GM23338 (cell line): ENCODE measurements at regions not wholly inside any gene's neighbourhood (a gene's known extent, or its start where the extent isn't known, plus 50 kb on each side); places are given as distances from the start of the nearest gene placed in this dataset.
A peak's percentile ranks its signal among the peaks of the same experiment; 100 is the strongest.

Experiments used
- ATAC-seq: fragments of 200-7000 bp; cut with Tn5 transposase; 3 replicates; pipeline ENCODE4 v1.9.1; 2020
- DNase-seq: peaks from one replicate; pipeline ENCODE4 v3.0.0-alpha.2; 2015; ENCODE audit warnings: low spot score
- H2AFZ ChIP-seq: fragments of 200-600 bp; sonication (generic); 2 replicates; pipeline ENCODE4 v1.8.0; 2016; ENCODE audit warnings: antibody characterized with exemption, mild to moderate bottlenecking, moderate library complexity
- H3F3A ChIP-seq: fragments of 200-600 bp; sonication (generic); replicated peaks from 2 replicates; pipeline ENCODE4 v1.8.0; 2017; ENCODE audit warnings: antibody characterized with exemption, mixed run types, low read depth
- H3K27ac ChIP-seq: fragments of 200-600 bp; sonication (generic); 2 replicates; pipeline ENCODE4 v1.6.1; 2016; ENCODE audit warnings: low read depth
- H3K27me3 ChIP-seq: fragments of 200-600 bp; sonication (generic); 2 replicates; pipeline ENCODE4 v1.8.0; 2016; ENCODE audit warnings: mild to moderate bottlenecking, mixed run types, moderate library complexity; ENCODE audit not compliant: insufficient read depth
- H3K36me3 ChIP-seq: fragments of 200-600 bp; sonication (generic); 2 replicates; pipeline ENCODE4 v1.8.0; 2016; ENCODE audit warnings: mild to moderate bottlenecking; ENCODE audit not compliant: insufficient read depth
- H3K4me1 ChIP-seq: fragments of 200-600 bp; sonication (generic); 2 replicates; pipeline ENCODE4 v1.8.0; 2016; ENCODE audit warnings: mild to moderate bottlenecking, moderate library complexity; ENCODE audit not compliant: insufficient read depth
- H3K4me2 ChIP-seq: fragments of 200-600 bp; sonication (generic); 2 replicates; pipeline ENCODE4 v1.7.1; 2017; ENCODE audit warnings: mixed run types
- H3K4me3 ChIP-seq: fragments of 200-600 bp; sonication (generic); 2 replicates; pipeline ENCODE4 v1.6.1; 2016; ENCODE audit warnings: mixed run types
- H3K79me2 ChIP-seq: fragments of 200-600 bp; sonication (generic); replicated peaks from 2 replicates; pipeline ENCODE4 v1.8.0; 2017; ENCODE audit warnings: mild to moderate bottlenecking; ENCODE audit not compliant: insufficient read depth
- H3K9me2 ChIP-seq: fragments of 200-600 bp; sonication (generic); 2 replicates; pipeline ENCODE4 v1.8.0; 2017; ENCODE audit not compliant: insufficient read depth
- H4K20me1 ChIP-seq: fragments of 200-600 bp; sonication (generic); replicated peaks from 2 replicates; pipeline ENCODE4 v1.8.0; 2017; ENCODE audit warnings: mild to moderate bottlenecking; ENCODE audit not compliant: insufficient read depth
- H3K27ac Mint-ChIP-seq: 2 replicates; pipeline ENCODE4 v1.8.0; 2020; ENCODE audit warnings: inconsistent platforms, mild to moderate bottlenecking, moderate library complexity, mixed read lengths
- H3K27me3 Mint-ChIP-seq: 3 replicates; pipeline ENCODE4 v1.8.0; 2022; ENCODE audit warnings: low read depth, mild to moderate bottlenecking, moderate library complexity, mixed read lengths, inconsistent platforms; ENCODE audit not compliant: insufficient read depth, poor library complexity
- H3K36me3 Mint-ChIP-seq: 3 replicates; pipeline ENCODE4 v1.8.0; 2021; ENCODE audit warnings: low read depth, mild to moderate bottlenecking, inconsistent platforms, moderate library complexity, mixed read lengths
- H3K4me1 Mint-ChIP-seq: 3 replicates; pipeline ENCODE4 v1.8.0; 2020; ENCODE audit warnings: mild to moderate bottlenecking, inconsistent platforms, mixed read lengths
- H3K4me3 Mint-ChIP-seq: 3 replicates; pipeline ENCODE4 v1.8.0; 2021; ENCODE audit warnings: moderate library complexity, mild to moderate bottlenecking, inconsistent platforms, mixed read lengths
- H3K9me3 Mint-ChIP-seq: 3 replicates; pipeline ENCODE4 v1.8.0; 2020; ENCODE audit warnings: moderate library complexity, mild to moderate bottlenecking, inconsistent platforms, mixed read lengths
- CREB1 ChIP-seq: fragments of 250-450 bp; sonication (Bioruptor Pico); IDR thresholded peaks from 2 replicates; pipeline ENCODE4 v1.5.0; 2020; ENCODE audit warnings: low read depth, mild to moderate bottlenecking, moderate library complexity
- CTCF ChIP-seq, 2 experiments: fragments of 200-600 bp in 1 of 2; sonication (generic) in 1 of 2; conservative IDR thresholded peaks; 2 replicates each; pipeline versions ENCODE4 v1.5.1 to v1.6.1; 2016 to 2017; ENCODE audit warnings: antibody characterized with exemption in 2 of 2, low read depth in 2 of 2, mild to moderate bottlenecking in 2 of 2, moderate library complexity in 1 of 2
- EZH2 ChIP-seq: fragments of 200-600 bp; sonication (generic); IDR thresholded peaks from one replicate; pipeline ENCODE4 v1.8.0; 2017; ENCODE audit warnings: antibody characterized with exemption, mild to moderate bottlenecking, low read depth; ENCODE audit not compliant: unreplicated experiment
- EZH2phosphoT487 ChIP-seq: fragments of 200-600 bp; sonication (generic); IDR thresholded peaks from one replicate; pipeline ENCODE4 v1.8.1; 2018; ENCODE audit warnings: antibody characterized with exemption; ENCODE audit not compliant: unreplicated experiment
- JUNB ChIP-seq: IDR thresholded peaks from one replicate; pipeline ENCODE4 v1.6.1; 2016; ENCODE audit warnings: antibody characterized with exemption; ENCODE audit not compliant: unreplicated experiment
- NANOG ChIP-seq: IDR thresholded peaks from 2 replicates; pipeline ENCODE4 v1.6.1; 2016; ENCODE audit warnings: antibody characterized with exemption, borderline replicate concordance
- POLR2AphosphoS5 ChIP-seq: IDR thresholded peaks from 2 replicates; pipeline ENCODE4 v1.6.1; 2016; ENCODE audit warnings: antibody characterized with exemption, low read depth
- STAT1 ChIP-seq: IDR thresholded peaks from one replicate; pipeline ENCODE4 v1.6.1; 2016; ENCODE audit warnings: antibody characterized with exemption; ENCODE audit not compliant: unreplicated experiment
- ZNF114 ChIP-seq: fragments of 250-450 bp; sonication (Bioruptor Pico); IDR thresholded peaks from 2 replicates; pipeline ENCODE4 v1.5.0; 2020; ENCODE audit warnings: mild to moderate bottlenecking, moderate library complexity
- ZNF331 ChIP-seq: fragments of 250-450 bp; sonication (Bioruptor Pico); IDR thresholded peaks from 2 replicates; pipeline ENCODE4 v1.5.0; 2020; ENCODE audit warnings: low read depth, mild to moderate bottlenecking, moderate library complexity
- ZNF462 ChIP-seq: fragments of 250-450 bp; sonication (Bioruptor Pico); IDR thresholded peaks from 2 replicates; pipeline ENCODE4 v1.5.0; 2020; ENCODE audit warnings: mild to moderate bottlenecking, moderate library complexity
- TF ChIP-seq, protein P1 (sequence below): IDR thresholded peaks from 2 replicates; pipeline ENCODE4 v1.6.1; 2016; ENCODE audit warnings: antibody characterized with exemption
- TF ChIP-seq, protein P2 (sequence below): IDR thresholded peaks from one replicate; pipeline ENCODE4 v1.6.1; 2018; ENCODE audit warnings: antibody characterized with exemption; ENCODE audit not compliant: unreplicated experiment

DNA sequence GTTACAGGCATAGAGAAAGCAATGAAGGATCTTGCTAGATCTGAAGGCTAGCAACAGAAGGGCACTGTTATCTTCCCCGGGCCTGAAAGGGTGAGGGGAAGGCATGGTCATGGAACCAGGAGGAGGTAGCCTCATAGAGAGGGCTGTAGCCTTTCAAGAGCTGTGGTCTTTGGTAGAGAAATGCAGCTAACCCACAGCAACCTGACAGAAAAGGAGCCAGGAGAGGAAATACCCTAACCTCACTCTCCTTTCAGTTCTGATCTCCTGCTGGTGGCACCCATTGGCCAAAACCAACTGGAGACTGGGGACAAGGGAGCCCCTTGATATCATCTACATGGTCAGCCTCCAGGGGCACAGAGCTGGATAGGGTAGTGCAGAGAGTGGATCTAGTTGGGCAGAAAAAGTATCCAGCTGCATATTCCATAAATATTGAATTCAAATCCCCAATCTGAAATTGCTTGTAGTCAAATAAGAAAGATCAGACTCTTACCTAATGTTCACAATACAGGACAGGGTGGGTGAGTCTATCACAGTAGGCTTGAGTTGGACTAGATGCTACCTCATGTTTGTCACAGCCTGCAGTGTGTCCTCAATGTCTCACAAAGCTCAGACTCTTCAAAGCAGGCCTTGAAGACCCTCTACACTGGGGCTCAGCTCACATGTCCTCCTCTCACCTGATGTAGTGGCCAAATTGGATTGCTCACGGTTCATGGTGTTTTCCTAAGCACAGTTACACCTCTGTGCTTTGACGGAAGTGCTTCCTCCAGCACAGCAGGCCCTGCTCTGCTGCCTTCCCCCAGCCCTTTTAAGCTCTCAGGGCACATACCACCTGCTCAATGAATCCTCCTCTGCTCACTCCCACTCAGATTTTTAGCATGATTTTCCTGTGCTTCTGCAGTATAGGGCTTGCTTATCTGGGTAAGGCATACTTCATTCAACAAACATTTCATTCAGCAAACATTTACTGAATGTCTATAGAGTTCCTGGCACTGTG is 74.1 kb upstream of the JUN start:
- H3K27me3 ChIP-seq: no peaks in the 10 kb centered on the region
- no peaks in the 10 kb centered on the region for H3F3A ChIP-seq
- peaks cover 8% of the 10 kb centered on the region; the same call in 1 of the 2 replicates for H3K9me2 ChIP-seq
- Mint-ChIP-seq H3K4me1 (peaks cover 20% of the 10 kb centered on the region), H3K27ac (no peak overlapping the region), H3K27me3 (peaks cover 2% of the 10 kb centered on the region), H3K36me3 (no peaks in the 10 kb centered on the region), H3K4me3 (no peak overlapping the region), H3K9me3 (no peaks in the 10 kb centered on the region)
- H4K20me1 ChIP-seq: no peaks in the 10 kb centered on the region
- 0 out of 2 replicates have a peak overlapping the region, but pooled peaks have one; percentile 47 for H2AFZ ChIP-seq
- H3K4me3 ChIP-seq: no peak overlapping the region
- TF ChIP-seq NANOG (no peak), ZNF462 (CRISPR knock-in tag) (no peak), POLR2AphosphoS5 (no peak), ZNF331 (CRISPR knock-in tag) (no peak), STAT1 (no peak), EZH2 (no peak), EZH2phosphoT487 (no peak), JUNB (no peak), CTCF (conservative IDR thresholded peaks at IDR 0.05; ENCODE audit: low read depth in 2 of 2) (no peak), ZNF114 (CRISPR knock-in tag) (no peak), CREB1 (CRISPR knock-in tag) (no peak)
- TF ChIP-seq, protein P1, sequence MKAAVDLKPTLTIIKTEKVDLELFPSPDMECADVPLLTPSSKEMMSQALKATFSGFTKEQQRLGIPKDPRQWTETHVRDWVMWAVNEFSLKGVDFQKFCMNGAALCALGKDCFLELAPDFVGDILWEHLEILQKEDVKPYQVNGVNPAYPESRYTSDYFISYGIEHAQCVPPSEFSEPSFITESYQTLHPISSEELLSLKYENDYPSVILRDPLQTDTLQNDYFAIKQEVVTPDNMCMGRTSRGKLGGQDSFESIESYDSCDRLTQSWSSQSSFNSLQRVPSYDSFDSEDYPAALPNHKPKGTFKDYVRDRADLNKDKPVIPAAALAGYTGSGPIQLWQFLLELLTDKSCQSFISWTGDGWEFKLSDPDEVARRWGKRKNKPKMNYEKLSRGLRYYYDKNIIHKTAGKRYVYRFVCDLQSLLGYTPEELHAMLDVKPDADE: no peak
- TF ChIP-seq, protein P2, sequence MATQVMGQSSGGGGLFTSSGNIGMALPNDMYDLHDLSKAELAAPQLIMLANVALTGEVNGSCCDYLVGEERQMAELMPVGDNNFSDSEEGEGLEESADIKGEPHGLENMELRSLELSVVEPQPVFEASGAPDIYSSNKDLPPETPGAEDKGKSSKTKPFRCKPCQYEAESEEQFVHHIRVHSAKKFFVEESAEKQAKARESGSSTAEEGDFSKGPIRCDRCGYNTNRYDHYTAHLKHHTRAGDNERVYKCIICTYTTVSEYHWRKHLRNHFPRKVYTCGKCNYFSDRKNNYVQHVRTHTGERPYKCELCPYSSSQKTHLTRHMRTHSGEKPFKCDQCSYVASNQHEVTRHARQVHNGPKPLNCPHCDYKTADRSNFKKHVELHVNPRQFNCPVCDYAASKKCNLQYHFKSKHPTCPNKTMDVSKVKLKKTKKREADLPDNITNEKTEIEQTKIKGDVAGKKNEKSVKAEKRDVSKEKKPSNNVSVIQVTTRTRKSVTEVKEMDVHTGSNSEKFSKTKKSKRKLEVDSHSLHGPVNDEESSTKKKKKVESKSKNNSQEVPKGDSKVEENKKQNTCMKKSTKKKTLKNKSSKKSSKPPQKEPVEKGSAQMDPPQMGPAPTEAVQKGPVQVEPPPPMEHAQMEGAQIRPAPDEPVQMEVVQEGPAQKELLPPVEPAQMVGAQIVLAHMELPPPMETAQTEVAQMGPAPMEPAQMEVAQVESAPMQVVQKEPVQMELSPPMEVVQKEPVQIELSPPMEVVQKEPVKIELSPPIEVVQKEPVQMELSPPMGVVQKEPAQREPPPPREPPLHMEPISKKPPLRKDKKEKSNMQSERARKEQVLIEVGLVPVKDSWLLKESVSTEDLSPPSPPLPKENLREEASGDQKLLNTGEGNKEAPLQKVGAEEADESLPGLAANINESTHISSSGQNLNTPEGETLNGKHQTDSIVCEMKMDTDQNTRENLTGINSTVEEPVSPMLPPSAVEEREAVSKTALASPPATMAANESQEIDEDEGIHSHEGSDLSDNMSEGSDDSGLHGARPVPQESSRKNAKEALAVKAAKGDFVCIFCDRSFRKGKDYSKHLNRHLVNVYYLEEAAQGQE: no peak
- DNase-seq: no peak
- no peaks in the 10 kb centered on the region for H3K79me2 ChIP-seq
- H3K27ac ChIP-seq: no peak overlapping the region
- ATAC-seq: no peak
- no peak overlapping the region for H3K4me2 ChIP-seq
- no peaks in the 10 kb centered on the region for H3K36me3 ChIP-seq
- peaks cover 16% of the 10 kb centered on the region for H3K4me1 ChIP-seq
